BJ (cell line): ENCODE measurements at regions not wholly inside any gene's neighbourhood (a gene's known extent, or its start where the extent isn't known, plus 50 kb on each side); places are given as distances from the start of the nearest gene placed in this dataset.

ENCODE experiments used
- CTCF ChIA-PET: fragments of 350-600 bp; formaldehyde crosslinking; extraction: SDS; loops from one replicate; lab custom pipeline; 2021; ENCODE audit warnings: antibody characterized with exemption, inconsistent platforms; lab: Yijun Ruan, JAX
- POLR2A ChIA-PET: fragments of 300-600 bp; sonication (Branson Sonifier 250); formaldehyde crosslinking; extraction: SDS; loops from one replicate; lab custom pipeline; 2021; ENCODE audit warnings: antibody characterized with exemption; lab: Charles Lee
- DNase-seq: peaks from one replicate; pipeline ENCODE4 v3.0.0-alpha.2; 2011; ENCODE audit warnings: low read depth
- H3K27me3 ChIP-seq: 2 replicates; pipeline ENCODE4 v1.6.0; 2011; ENCODE audit warnings: low read length; ENCODE audit not compliant: control insufficient read depth, insufficient read depth
- H3K36me3 ChIP-seq: 2 replicates; pipeline ENCODE4 v1.5.1; 2011; ENCODE audit warnings: low read length; ENCODE audit not compliant: control insufficient read depth, insufficient read depth
- H3K4me3 ChIP-seq: 2 replicates; pipeline ENCODE4 v1.5.1; 2011; ENCODE audit warnings: low read depth, mild to moderate bottlenecking, control low read depth, low read length
- TF ChIP-seq, protein P1 (sequence below): IDR thresholded peaks from 2 replicates; pipeline ENCODE4 v1.5.1; 2011; ENCODE audit warnings: low read depth, mild to moderate bottlenecking, control low read depth, inconsistent platforms, low read length, moderate library complexity; ENCODE audit not compliant: insufficient read depth

DNA sequence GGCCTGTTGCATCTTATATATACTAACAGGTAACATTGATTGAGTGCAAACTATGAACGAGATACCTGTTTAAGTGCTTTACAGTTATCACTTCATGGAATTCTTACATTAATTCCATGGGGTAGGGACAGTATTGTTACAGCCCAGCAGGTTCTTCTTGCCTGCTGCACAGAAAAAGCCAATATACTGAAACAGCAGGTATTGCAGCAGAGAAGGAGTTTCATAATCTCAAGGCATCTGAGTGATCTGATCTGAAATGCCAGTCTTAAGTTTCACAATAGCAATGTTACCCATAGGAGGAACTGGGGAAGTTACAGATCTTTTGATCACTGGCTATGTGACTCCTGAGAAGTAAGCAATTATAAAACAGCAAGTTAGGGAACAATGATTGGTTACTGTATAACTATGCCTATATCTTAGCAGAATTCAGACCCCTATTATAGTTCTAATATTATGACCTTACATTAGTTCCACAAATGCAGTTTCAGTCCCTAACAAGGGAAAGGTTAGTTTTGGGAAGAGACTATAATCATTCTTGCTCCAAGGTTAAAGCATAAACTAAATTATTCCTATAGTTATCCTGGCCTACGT lies 126.5 kb upstream of the BNC2 start:
- Histone ChIP-seq H3K27me3 (no peaks in the 10 kb centered on the region), H3K4me3 (no peak overlapping the region), H3K36me3 (no peaks in the 10 kb centered on the region)
- TF ChIP-seq, protein P1, sequence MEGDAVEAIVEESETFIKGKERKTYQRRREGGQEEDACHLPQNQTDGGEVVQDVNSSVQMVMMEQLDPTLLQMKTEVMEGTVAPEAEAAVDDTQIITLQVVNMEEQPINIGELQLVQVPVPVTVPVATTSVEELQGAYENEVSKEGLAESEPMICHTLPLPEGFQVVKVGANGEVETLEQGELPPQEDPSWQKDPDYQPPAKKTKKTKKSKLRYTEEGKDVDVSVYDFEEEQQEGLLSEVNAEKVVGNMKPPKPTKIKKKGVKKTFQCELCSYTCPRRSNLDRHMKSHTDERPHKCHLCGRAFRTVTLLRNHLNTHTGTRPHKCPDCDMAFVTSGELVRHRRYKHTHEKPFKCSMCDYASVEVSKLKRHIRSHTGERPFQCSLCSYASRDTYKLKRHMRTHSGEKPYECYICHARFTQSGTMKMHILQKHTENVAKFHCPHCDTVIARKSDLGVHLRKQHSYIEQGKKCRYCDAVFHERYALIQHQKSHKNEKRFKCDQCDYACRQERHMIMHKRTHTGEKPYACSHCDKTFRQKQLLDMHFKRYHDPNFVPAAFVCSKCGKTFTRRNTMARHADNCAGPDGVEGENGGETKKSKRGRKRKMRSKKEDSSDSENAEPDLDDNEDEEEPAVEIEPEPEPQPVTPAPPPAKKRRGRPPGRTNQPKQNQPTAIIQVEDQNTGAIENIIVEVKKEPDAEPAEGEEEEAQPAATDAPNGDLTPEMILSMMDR: no peak
- ChIA-PET CTCF (no interaction called here), POLR2A (no interaction called here)
- DNase-seq: no peak

DNA sequence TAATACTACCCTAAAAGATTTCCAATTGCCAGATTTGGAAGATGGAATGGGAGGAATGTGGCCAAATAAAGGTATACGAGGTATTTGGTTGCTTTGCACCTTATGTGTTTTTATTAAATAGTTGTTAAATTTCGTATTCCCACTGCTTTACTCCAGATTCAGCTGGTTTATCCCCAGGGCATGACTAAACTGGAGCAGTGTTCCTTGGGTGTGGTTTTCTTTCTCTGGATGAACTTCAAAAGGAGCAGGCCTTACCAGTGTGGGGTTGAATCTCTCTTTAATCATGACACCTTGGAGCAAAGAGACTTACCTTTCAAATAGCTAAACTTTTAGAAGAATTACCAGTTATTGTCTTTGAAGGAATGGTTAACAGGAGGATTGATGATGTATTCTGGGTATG lies 121.7 kb upstream of the BNC2 start:
- H3K36me3 ChIP-seq: no peaks in the 10 kb centered on the region
- DNase-seq: no peak
- TF ChIP-seq, protein P1: no peak
- CTCF ChIA-PET: interaction anchor here (1.7 kb wide), 1 partner anchor 12 kb away, joined by 7 read pairs; no protein-coding TSS in a partner anchor
- no peaks in the 10 kb centered on the region for H3K27me3 ChIP-seq
- no peak overlapping the region for H3K4me3 ChIP-seq
- POLR2A ChIA-PET: interaction anchor here (0.6 kb wide), 1 partner anchor 92 kb away, joined by 4 read pairs; no protein-coding TSS in a partner anchor

DNA sequence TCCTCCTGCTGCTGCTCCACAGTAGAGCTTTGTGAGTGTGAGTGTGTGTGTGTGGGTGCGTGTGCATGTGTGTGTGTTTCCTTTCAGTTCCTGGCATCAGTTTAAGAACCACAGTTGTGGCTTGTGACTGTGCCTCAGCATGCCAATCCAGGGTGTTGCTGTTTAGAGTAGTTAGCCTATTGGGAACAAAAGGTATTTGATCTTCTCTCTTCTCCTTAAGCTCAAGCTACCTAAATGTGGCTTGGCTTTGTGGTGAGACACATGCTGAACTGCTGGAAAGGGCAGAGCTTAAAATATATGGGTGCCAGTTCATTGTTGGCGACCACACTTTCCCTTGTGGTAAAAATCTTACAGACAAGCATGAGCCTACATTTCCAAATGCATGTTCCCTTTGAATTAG lies 116.6 kb upstream of the BNC2 start:
- Histone ChIP-seq H3K27me3 (no peaks in the 10 kb centered on the region), H3K4me3 (no peak overlapping the region), H3K36me3 (no peaks in the 10 kb centered on the region)
- CTCF ChIA-PET: no interaction called here
- POLR2A ChIA-PET: no interaction called here
- no peak for DNase-seq
- TF ChIP-seq, protein P1: no peak

DNA sequence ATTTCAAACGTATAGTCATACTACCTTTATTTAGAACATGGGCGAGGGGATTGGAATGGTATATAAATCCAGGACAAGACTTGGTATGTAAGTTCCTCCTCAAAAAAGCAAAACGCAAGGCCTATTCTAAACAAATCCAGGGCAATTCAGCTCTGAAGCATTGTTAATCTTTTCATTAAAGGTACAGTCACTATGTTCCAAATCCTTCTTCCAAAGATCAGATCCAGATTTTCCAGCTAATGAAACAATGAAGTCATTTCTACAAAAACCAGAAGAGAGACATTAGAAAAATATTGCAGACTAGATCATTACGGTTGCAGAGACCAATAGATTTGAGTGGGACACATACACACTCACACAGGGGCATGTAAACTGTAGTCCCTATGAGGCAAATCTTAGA lies 116.1 kb upstream of the BNC2 start:
- H3K27me3 ChIP-seq: no peaks in the 10 kb centered on the region
- TF ChIP-seq, protein P1: no peak
- ChIA-PET CTCF (no interaction called here), POLR2A (no interaction called here)
- no peaks in the 10 kb centered on the region for H3K36me3 ChIP-seq
- H3K4me3 ChIP-seq: no peak overlapping the region
- no peak for DNase-seq

DNA sequence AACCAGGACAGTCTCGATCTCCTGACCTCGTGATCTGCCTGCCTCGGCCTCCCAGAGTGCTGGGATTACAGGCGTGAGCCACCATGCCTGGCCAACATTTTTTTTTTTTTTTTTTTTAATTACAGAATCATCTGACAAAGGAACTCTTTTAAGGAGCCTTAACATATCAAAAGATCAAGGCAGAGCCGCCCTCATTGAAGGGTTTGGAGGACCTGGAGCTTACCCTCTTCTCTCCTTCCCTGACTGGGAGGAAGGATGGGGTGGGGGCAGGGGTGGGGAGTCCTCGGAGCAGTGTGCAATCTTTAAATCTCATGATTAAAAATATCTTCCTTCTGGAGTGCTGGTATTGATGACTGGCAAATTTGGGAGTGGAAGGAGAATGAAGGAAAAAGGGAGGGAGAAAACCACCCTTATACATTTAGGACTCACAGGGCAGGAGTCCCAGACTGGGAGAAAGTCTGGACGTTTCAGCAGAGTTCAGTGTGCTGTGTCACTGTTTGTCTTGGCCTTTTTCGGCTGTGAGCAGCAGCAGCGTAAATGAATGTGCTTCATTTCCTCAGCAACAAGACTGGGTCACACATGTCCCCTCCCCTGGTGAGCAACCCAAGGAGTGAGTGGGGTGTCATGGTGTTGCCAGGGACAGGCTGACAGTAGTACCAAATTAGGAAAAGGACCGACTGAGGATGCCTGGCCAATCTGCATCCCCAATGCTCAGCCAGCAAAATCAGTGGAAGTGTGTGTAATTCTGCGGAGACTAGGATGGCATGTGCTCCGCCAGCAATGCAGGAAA lies 115.3 kb upstream of the BNC2 start:
- CTCF ChIA-PET: no interaction called here

More for the DNA sequence above, 115.3 kb upstream of the BNC2 start:
- Histone ChIP-seq H3K4me3 (no peak overlapping the region), H3K36me3 (no peaks in the 10 kb centered on the region), H3K27me3 (no peaks in the 10 kb centered on the region)
- TF ChIP-seq, protein P1: no peak
- peak; percentile 55 for DNase-seq
- POLR2A ChIA-PET: no interaction called here
